RWPE1 (cell line): ENCODE measurements at regions not wholly inside any gene's neighbourhood (a gene's known extent, or its start where the extent isn't known, plus 50 kb on each side); places are given as distances from the start of the nearest gene placed in this dataset.

Experiments
- CTCF ChIA-PET: fragments of 350-600 bp; sonication (Branson Sonifier 250); formaldehyde crosslinking; extraction: SDS; loops from one replicate; lab custom pipeline; 2021; lab: Yijun Ruan, JAX
- POLR2A ChIA-PET: fragments of 400-600 bp; formaldehyde crosslinking; extraction: SDS; loops from one replicate; lab custom pipeline; 2020; ENCODE audit warnings: antibody characterized with exemption; ENCODE audit not compliant: low non-redundant PET; lab: Yijun Ruan, JAX
- DNase-seq: peaks from one replicate; pipeline ENCODE4 v3.0.0; 2012; ENCODE audit warnings: low spot score
- H3K27ac ChIP-seq: fragments of 450-650 bp; 2 replicates; pipeline ENCODE4 v1.5.1; 2017
- TF ChIP-seq, protein P1 (sequence below): fragments of 450-650 bp; conservative IDR thresholded peaks from 2 replicates; pipeline ENCODE4 v1.5.1; 2017; ENCODE audit warnings: low read depth, mild to moderate bottlenecking

DNA sequence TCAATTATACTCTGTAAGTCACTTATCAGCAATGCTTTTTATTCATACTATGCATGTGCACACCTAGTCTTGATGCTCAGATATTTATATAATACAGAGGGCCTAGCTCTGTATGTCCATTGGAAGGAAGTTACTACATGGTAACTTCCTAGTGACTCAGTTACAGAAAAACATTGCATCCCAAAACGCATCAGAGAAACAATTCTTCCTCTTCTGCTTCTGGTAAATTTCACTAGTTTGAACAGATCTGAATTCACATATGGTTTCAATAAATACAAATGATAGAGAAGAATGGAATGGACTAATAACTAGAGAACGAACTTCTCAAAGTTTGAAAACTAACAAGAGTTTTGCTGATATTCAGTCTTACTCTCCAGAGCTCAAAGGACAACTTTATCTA is 811.3 kb upstream of the ADGRL2 start:
- ChIA-PET POLR2A (no interaction called here), CTCF (no interaction called here)
- no peak for DNase-seq

DNA sequence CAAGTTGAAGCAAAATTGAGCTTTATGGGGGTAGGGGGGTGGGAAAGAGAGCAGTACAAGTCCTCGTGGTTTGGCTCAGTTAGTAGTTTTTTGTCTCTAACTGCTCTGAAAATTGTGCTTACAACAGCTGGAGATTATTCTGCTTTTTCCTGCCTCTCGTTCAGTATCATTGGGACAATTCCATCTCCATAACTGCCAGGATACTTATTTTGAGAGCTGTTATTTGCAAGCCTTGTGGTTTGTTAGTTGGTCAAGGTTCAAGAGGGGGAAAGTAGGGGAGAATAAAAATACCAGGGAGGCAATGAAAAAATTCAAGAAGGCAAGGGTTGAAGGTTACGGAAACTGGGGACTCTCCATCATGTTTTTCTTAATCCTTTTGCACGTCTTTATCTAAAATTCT is 811.8 kb upstream of the ADGRL2 start:
- ChIA-PET POLR2A (no interaction called here), CTCF (no interaction called here)
- H3K27ac ChIP-seq, result no peak overlapping the region
- TF ChIP-seq, protein P1, sequence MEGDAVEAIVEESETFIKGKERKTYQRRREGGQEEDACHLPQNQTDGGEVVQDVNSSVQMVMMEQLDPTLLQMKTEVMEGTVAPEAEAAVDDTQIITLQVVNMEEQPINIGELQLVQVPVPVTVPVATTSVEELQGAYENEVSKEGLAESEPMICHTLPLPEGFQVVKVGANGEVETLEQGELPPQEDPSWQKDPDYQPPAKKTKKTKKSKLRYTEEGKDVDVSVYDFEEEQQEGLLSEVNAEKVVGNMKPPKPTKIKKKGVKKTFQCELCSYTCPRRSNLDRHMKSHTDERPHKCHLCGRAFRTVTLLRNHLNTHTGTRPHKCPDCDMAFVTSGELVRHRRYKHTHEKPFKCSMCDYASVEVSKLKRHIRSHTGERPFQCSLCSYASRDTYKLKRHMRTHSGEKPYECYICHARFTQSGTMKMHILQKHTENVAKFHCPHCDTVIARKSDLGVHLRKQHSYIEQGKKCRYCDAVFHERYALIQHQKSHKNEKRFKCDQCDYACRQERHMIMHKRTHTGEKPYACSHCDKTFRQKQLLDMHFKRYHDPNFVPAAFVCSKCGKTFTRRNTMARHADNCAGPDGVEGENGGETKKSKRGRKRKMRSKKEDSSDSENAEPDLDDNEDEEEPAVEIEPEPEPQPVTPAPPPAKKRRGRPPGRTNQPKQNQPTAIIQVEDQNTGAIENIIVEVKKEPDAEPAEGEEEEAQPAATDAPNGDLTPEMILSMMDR, result no peak
- no peak for DNase-seq

More for the DNA sequence above, 811.3 kb upstream of the ADGRL2 start:
- no peak overlapping the region for H3K27ac ChIP-seq
- TF ChIP-seq, protein P1, result no peak

DNA sequence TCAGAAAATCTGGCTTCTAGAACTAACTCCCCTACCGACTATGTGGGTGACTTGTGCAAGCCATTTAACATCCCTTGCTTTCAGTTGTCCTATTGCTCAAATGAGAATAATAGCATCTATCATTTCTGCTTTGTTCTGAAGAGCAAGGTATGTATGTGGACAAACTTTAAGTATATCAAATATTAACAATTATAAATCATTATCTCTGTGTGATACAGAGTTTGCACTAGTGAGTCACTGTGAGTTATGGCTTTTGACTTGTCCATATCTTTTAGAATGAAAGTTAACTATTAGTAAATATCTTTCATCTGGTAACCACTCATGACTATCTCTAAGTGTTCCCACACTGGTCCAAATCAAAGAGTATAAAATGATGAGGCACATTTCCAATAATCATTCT is 812.9 kb upstream of the ADGRL2 start:
- no peak overlapping the region for H3K27ac ChIP-seq
- POLR2A ChIA-PET, result no interaction called here
- CTCF ChIA-PET, result no interaction called here
- TF ChIP-seq, protein P1, result no peak
- DNase-seq, result no peak

DNA sequence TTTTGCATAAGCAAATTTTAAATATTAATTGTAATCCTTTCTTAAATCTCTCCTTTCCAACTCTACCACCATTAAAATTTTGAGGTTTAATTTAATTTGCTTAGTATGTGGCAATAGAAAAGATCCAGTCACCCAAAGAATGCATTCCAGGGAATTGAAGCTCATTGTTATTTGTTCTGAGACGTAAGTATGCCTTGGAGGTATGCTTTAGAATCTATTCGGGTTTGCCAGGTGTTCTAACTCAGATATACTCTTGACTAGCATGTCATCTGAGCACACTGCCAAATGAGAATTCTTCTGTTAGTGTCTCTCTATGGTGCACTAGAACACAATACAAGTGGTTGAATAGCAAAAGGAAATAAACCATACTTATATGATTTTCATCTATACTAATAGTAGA is 813.6 kb upstream of the ADGRL2 start:
- TF ChIP-seq, protein P1, result no peak
- DNase-seq, result no peak
- no peak overlapping the region for H3K27ac ChIP-seq
- CTCF ChIA-PET, result no interaction called here
- POLR2A ChIA-PET, result no interaction called here

DNA sequence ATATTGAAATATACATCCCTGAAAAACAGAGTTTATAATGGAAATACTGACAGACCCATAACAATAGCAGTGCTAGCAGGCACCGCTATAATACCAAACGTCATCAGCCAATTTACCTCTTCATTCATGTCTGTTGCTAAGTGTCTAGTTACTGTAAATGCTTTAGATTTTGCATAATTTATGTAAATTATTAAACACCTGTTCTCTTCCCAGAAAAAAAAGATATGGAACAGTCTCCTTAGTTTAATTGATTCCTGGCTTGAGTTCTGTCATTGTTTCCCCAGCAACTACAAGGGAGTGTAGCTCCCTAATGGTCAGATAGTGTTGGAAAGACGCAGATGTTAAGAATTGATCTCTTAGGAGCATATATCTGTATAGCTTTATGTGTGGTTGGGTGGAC is 817.9 kb upstream of the ADGRL2 start:
- H3K27ac ChIP-seq, result no peak overlapping the region
- CTCF ChIA-PET, result no interaction called here
- POLR2A ChIA-PET, result no interaction called here
- DNase-seq, result no peak
- TF ChIP-seq, protein P1, result no peak

DNA sequence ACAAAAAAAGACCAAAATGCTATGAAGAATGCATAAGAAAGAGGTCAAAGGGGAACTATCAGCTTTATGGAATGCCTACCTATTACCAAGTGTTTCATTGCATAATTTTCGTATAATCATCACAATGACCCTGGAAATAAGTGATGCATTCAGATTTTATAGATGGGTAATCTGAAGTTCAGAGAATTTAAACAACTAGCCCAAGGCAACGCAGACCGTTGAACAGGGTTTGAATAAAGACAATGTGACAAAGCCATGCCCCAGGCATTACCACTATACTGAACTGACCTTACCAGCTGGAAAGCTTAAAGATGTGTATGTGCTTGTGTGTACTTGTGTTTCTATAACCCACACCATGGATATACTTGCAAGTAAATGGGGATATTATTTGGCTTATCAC is 827.6 kb upstream of the ADGRL2 start:
- ChIA-PET CTCF (no interaction called here), POLR2A (no interaction called here)
- no peak for DNase-seq
- TF ChIP-seq, protein P1, result no peak
- no peak overlapping the region for H3K27ac ChIP-seq

DNA sequence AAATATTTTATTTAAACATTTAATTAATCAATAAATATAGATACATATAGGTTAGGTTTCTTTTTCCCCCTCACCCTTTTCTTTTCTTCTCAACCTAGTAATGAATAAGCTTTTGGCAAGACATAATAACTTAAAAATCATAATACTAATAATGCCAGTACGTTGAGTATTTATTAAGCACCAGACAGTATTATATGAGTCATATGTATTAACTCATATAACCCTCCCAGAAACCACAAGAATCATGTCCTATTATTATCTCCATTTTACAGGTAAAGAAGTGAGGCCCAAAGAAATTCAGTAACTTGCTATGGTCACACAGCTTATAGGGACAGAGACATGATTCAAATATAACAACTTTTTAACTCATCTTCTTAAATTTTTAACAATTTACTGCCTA is 834.5 kb upstream of the ADGRL2 start:
- ChIA-PET POLR2A (no interaction called here), CTCF (interaction anchor here (0.5 kb wide), 1 partner anchor 284 kb away, joined by 5 read pairs; no protein-coding TSS in a partner anchor)
- TF ChIP-seq, protein P1, result no peak
- peak; percentile 5 for DNase-seq
- H3K27ac ChIP-seq, result no peak overlapping the region
